K562 (cell line): ENCODE measurements at regions not wholly inside any gene's neighbourhood (a gene's known extent, or its start where the extent isn't known, plus 50 kb on each side); places are given as distances from the start of the nearest gene placed in this dataset.

Experiments used
- ATAC-seq: fragments of 200-7000 bp; cut with Tn5 transposase; 3 replicates; pipeline ENCODE4 v1.9.1; 2020; ENCODE audit warnings: moderate library complexity
- BruUV-seq: library from RNA; stranded (reverse); fragments of 400-500 nt; replicated peaks from 2 replicates; lab custom pipeline; 2021; lab: Mats Ljungman, UMichigan
- CTCF ChIA-PET: fragments of 300-600 bp; formaldehyde crosslinking; extraction: SDS; loops from one replicate; lab custom pipeline; 2021; ENCODE audit warnings: low intra/inter-chr PET ratio; lab: Yijun Ruan, JAX
- POLR2A ChIA-PET: fragments of 300-600, 350-650 bp; sonication (Branson Sonifier 250); formaldehyde crosslinking; extraction: SDS; loops from one replicate; lab custom pipeline; 2021; ENCODE audit warnings: antibody characterized with exemption, inconsistent platforms; lab: Yijun Ruan, JAX
- DNase-seq, 4 experiments: peaks; one replicate each; pipeline versions ENCODE4 v3.0.0 to v3.0.0-alpha.2; 2011 to 2018; ENCODE audit warnings: low spot score in 3 of 4, mixed read lengths in 3 of 4; ENCODE audit errors: extremely low read depth in 1 of 4
- FAIRE-seq: peaks from 2 replicates; lab custom pipeline; 2011; peaks lifted over from hg19 to GRCh38; lab: Jason Lieb, UNC
- H2AFZ ChIP-seq: 2 replicates; pipeline ENCODE4 v1.6.0; 2011; ENCODE audit warnings: low read depth, low read length, control low read depth, inconsistent platforms
- H3K27ac ChIP-seq: fragments of 200-600 bp; 3 replicates; pipeline ENCODE4 v1.8.0; 2011; ENCODE audit warnings: low read depth, mild to moderate bottlenecking, control low read depth, inconsistent platforms, low read length, moderate library complexity, mixed read lengths; ENCODE audit errors: extremely low read depth
- H3K27me3 ChIP-seq, 2 experiments: fragments of 300-600 bp in 1 of 2; 2 replicates in 1 of 2; 3 replicates in 1 of 2; pipeline versions ENCODE4 v1.6.0 to v1.8.0; 2011; ENCODE audit warnings: inconsistent platforms in 2 of 2, low read length in 2 of 2, mild to moderate bottlenecking in 1 of 2, mixed read lengths in 1 of 2, moderate library complexity in 1 of 2; ENCODE audit not compliant: control insufficient read depth in 2 of 2, insufficient read depth in 2 of 2
- H3K36me3 ChIP-seq: fragments of 300-600 bp; 3 replicates; pipeline ENCODE4 v1.8.0; 2011; ENCODE audit warnings: mild to moderate bottlenecking, low read length, inconsistent platforms; ENCODE audit not compliant: control insufficient read depth, insufficient read depth
- H3K4me1 ChIP-seq, 2 experiments: fragments of 200-600 bp in 1 of 2; replicated peaks in 1 of 2; 2 replicates in 1 of 2; 3 replicates in 1 of 2; pipeline versions ENCODE4 v1.5.1 to v1.8.0; 2011; ENCODE audit warnings: inconsistent platforms in 2 of 2, low read length in 2 of 2, mild to moderate bottlenecking in 1 of 2, mixed read lengths in 1 of 2, moderate library complexity in 1 of 2; ENCODE audit not compliant: control insufficient read depth in 2 of 2, insufficient read depth in 2 of 2
- H3K4me2 ChIP-seq: 2 replicates; pipeline ENCODE4 v1.6.1; 2011; ENCODE audit warnings: low read length, control low read depth, inconsistent platforms, mixed read lengths; ENCODE audit not compliant: insufficient read depth
- H3K4me3 ChIP-seq: fragments of 200-600 bp; sonication (generic), shearing (Covaris generic); 2 replicates; pipeline ENCODE4 v1.5.1; 2016; ENCODE audit warnings: control low read depth, inconsistent platforms
- H3K79me2 ChIP-seq: fragments of 200-600 bp; 3 replicates; pipeline ENCODE4 v1.8.0; 2011; ENCODE audit warnings: low read length, inconsistent platforms; ENCODE audit not compliant: control insufficient read depth, insufficient read depth
- H3K9ac ChIP-seq, 2 experiments: 2 replicates each; pipeline versions ENCODE4 v1.6.0 to v1.6.1; 2011; ENCODE audit warnings: low read depth in 2 of 2, low read length in 2 of 2, control low read depth in 1 of 2, inconsistent platforms in 1 of 2, mild to moderate bottlenecking in 1 of 2, mixed read lengths in 1 of 2; ENCODE audit not compliant: insufficient read depth in 1 of 2
- H3K9me1 ChIP-seq: one replicate; pipeline ENCODE4 v1.6.0; 2011; ENCODE audit warnings: inconsistent platforms, mild to moderate bottlenecking, low read length, moderate library complexity; ENCODE audit not compliant: control insufficient read depth, insufficient read depth
- H3K9me3 ChIP-seq: replicated peaks from 2 replicates; pipeline ENCODE4 v1.5.1; 2011; ENCODE audit warnings: low read depth, low read length, inconsistent platforms; ENCODE audit not compliant: control insufficient read depth, insufficient read depth
- H4K20me1 ChIP-seq: replicated peaks from 2 replicates; pipeline ENCODE4 v1.6.1; 2011; ENCODE audit warnings: low read length, inconsistent platforms, mixed read lengths; ENCODE audit not compliant: control insufficient read depth, insufficient read depth
- ARID2 ChIP-seq: fragments of 450-650 bp; IDR thresholded peaks from 2 replicates; pipeline ENCODE4 v1.6.1; 2017; ENCODE audit warnings: antibody characterized with exemption, mild to moderate bottlenecking
- ETS2 ChIP-seq: IDR thresholded peaks from 2 replicates; pipeline ENCODE4 v1.6.1; 2016; ENCODE audit warnings: borderline replicate concordance, missing genetic modification characterization, mild to moderate bottlenecking, moderate library complexity, missing compliant biosample characterization; ENCODE audit not compliant: poor library complexity, severe bottlenecking
- FOS ChIP-seq: IDR thresholded peaks from 3 replicates; pipeline ENCODE4 v1.6.1; 2011; ENCODE audit not compliant: insufficient read length; ENCODE audit errors: extremely low read depth
- MAX ChIP-seq: sonication (generic); formaldehyde crosslinking; IDR thresholded peaks from 2 replicates; pipeline ENCODE4 v1.9.0; 2022; ENCODE audit warnings: mild to moderate bottlenecking, missing genetic modification reagents
- POLR2AphosphoS5 ChIP-seq: IDR thresholded peaks from 2 replicates; pipeline ENCODE4 v1.6.1; 2011; ENCODE audit warnings: mild to moderate bottlenecking, low read depth, low read length, moderate library complexity; ENCODE audit not compliant: control insufficient read depth, insufficient read depth
- RFX1 ChIP-seq: fragments of 450-650 bp; IDR thresholded peaks from 2 replicates; pipeline ENCODE4 v1.6.1; 2016; ENCODE audit warnings: mild to moderate bottlenecking, moderate library complexity
- ZBTB12 ChIP-seq: fragments of 250-450 bp; sonication (Bioruptor Pico); IDR thresholded peaks from 2 replicates; pipeline ENCODE4 v1.4.0; 2020
- ZFX ChIP-seq: sonication (generic); formaldehyde crosslinking; IDR thresholded peaks from 2 replicates; pipeline ENCODE4 v1.8.0; 2022; ENCODE audit warnings: mild to moderate bottlenecking, missing genetic modification reagents, moderate library complexity
- WGBS: fragments of 100-300 bp; shearing (Covaris generic); methylation state at CpG from one replicate; pipeline ENCODE4 v1.1.6; 2016; ENCODE audit warnings: low coverage, mixed read lengths; ENCODE audit not compliant: insufficient coverage; ENCODE audit errors: missing lambda C conversion rate; 5-methylcytosine and 5-hydroxymethylcytosine counted together
- in situ Hi-C: fragments of 300-500 bp; cut with MboI; formaldehyde crosslinking; loops from 4 replicates; pipeline ENCODE4 v1.15.0; 2018; ENCODE audit warnings: inconsistent platforms, mixed read lengths
- intact Hi-C: fragments of 100-400 bp; cut with micrococcal nuclease; formaldehyde crosslinking; loops from 2 replicates; pipeline ENCODE4 v1.14.2; 2022

GRCh38 chr1:14031461-14031860 lies 331.5 kb downstream of the PRDM2 start:
- H4K20me1 ChIP-seq = no peaks in the 10 kb centered on the region
- H3K27ac ChIP-seq = no peak overlapping the region
- BruUV-seq = no TSS peak
- H2AFZ ChIP-seq = no peak overlapping the region
- no peaks in the 10 kb centered on the region for H3K9me3 ChIP-seq
- no peaks in the 10 kb centered on the region for H3K79me2 ChIP-seq
- CTCF ChIA-PET = interaction anchor here (0.6 kb wide), 1 partner anchor 65 kb away, joined by 3 read pairs; no protein-coding TSS in a partner anchor
- ATAC-seq (no peak), FAIRE-seq (no peak), DNase-seq (no peak)
- POLR2A ChIA-PET = interaction anchor here (0.5 kb wide), 1 partner anchor 208 kb away, joined by 3 read pairs; no protein-coding TSS in a partner anchor
- in situ Hi-C loops = no loop called here
- 0% methylated on average over 3 of the region's 3 CpGs for WGBS
- H3K36me3 ChIP-seq = no peaks in the 10 kb centered on the region
- no peaks in the 10 kb centered on the region for H3K4me1 ChIP-seq
- no peak overlapping the region for H3K4me2 ChIP-seq
- no peak overlapping the region for H3K4me3 ChIP-seq
- H3K9ac ChIP-seq = no peak overlapping the region
- intact Hi-C loops = no loop called here
- no peaks in the 10 kb centered on the region for H3K9me1 ChIP-seq
- TF ChIP-seq RFX1 (peak; percentile 78), POLR2AphosphoS5 (no peak), ZFX (CRISPR knock-in tag) (no peak)
- no peaks in the 10 kb centered on the region; a peak in 1 of 5 replicates for H3K27me3 ChIP-seq

GRCh38 chr1:14034506-14034905 lies 334.5 kb downstream of the PRDM2 start:
- Histone ChIP-seq H3K36me3 (no peaks in the 10 kb centered on the region), H3K4me3 (no peak overlapping the region), H3K4me1 (no peaks in the 10 kb centered on the region), H3K9me3 (no peaks in the 10 kb centered on the region), H3K4me2 (no peak overlapping the region), H2AFZ (no peak overlapping the region), H3K9me1 (no peaks in the 10 kb centered on the region), H3K27me3 (no peaks in the 10 kb centered on the region; a peak in 1 of 5 replicates), H4K20me1 (no peaks in the 10 kb centered on the region), H3K9ac (no peak overlapping the region), H3K79me2 (no peaks in the 10 kb centered on the region), H3K27ac (no peak overlapping the region)
- POLR2A ChIA-PET = interaction anchor here (1.3 kb wide), 1 partner anchor 13 kb away, joined by 3 read pairs; no protein-coding TSS in a partner anchor
- no TSS peak for BruUV-seq
- TF ChIP-seq ETS2 (tag) (no peak), ARID2 (no peak), FOS (no peak), ZBTB12 (CRISPR knock-in tag) (no peak), MAX (no peak)
- WGBS = 1% methylated on average over 5 of the region's 5 CpGs
- ATAC-seq (no peak), DNase-seq (no peak), FAIRE-seq (no peak)
- CTCF ChIA-PET = no interaction called here
- intact Hi-C loops = no loop called here
- in situ Hi-C loops = no loop called here
